Breast epithelium (tissue), 4 donors: ENCODE measurements at regions not wholly inside any gene's neighbourhood (a gene's known extent, or its start where the extent isn't known, plus 50 kb on each side); places are given as distances from the start of the nearest gene placed in this dataset.

ENCODE experiments used
- DNase-seq, 2 donors: peaks; one replicate each; pipeline ENCODE4 v3.0.0-alpha.2; 2019; ENCODE audit warnings: low spot score in 2 of 2
- H3K27ac ChIP-seq, 2 donors: fragments of 200-600 bp; sonication (generic) in 1 of 2; one replicate each; pipeline ENCODE4 v1.5.1; 2016 to 2019; ENCODE audit warnings: mild to moderate bottlenecking in 1 of 2
- H3K27me3 ChIP-seq, 2 donors: fragments of 200-600 bp; sonication (generic) in 1 of 2; one replicate each; pipeline versions ENCODE4 v1.5.1 to v1.6.0; 2017 to 2019; ENCODE audit warnings: control low read depth in 1 of 2, mild to moderate bottlenecking in 1 of 2
- H3K36me3 ChIP-seq: fragments of 200-600 bp; one replicate; pipeline ENCODE4 v1.5.1; 2019
- H3K4me1 ChIP-seq, 2 donors: fragments of 200-600 bp; sonication (generic); one replicate each; pipeline ENCODE4 v1.5.1; 2016 to 2019; ENCODE audit warnings: control low read depth in 1 of 2
- H3K4me3 ChIP-seq, 3 donors: fragments of 200-600 bp; sonication (generic); 1 replicate in 2 of 3; 2 replicates in 1 of 3; pipeline ENCODE4 v1.5.1; 2016 to 2019; ENCODE audit warnings: mild to moderate bottlenecking in 3 of 3, moderate library complexity in 2 of 3
- H3K9me3 ChIP-seq, 2 donors: fragments of 200-600 bp; sonication (generic) in 1 of 2; one replicate each; pipeline ENCODE4 v1.5.1; 2016 to 2019; ENCODE audit warnings: control low read depth in 1 of 2
- CTCF ChIP-seq, 3 donors: fragments of 450-650 bp; IDR thresholded peaks; one replicate each; pipeline ENCODE4 v1.5.1; 2016 to 2017; ENCODE audit warnings: antibody characterized with exemption in 3 of 3, mild to moderate bottlenecking in 3 of 3, moderate library complexity in 3 of 3
- POLR2A ChIP-seq: fragments of 450-650 bp; IDR thresholded peaks from one replicate; pipeline ENCODE4 v1.6.1; 2016; ENCODE audit warnings: antibody characterized with exemption, mild to moderate bottlenecking, moderate library complexity
- POLR2AphosphoS5 ChIP-seq, 3 donors: sonication (generic); formaldehyde crosslinking; IDR thresholded peaks; one replicate each; pipeline ENCODE4 v1.6.1; 2017; ENCODE audit warnings: antibody characterized with exemption in 3 of 3
- intact Hi-C: fragments of 100-400 bp; cut with DNase I; formaldehyde crosslinking; loops from one replicate; pipeline ENCODE4 v1.15.1; 2023; ENCODE audit warnings: low total_unique reads

- H3K27ac ChIP-seq: no peak overlapping the region
- no peak for DNase-seq
- no peaks in the 10 kb centered on the region for H3K36me3 ChIP-seq
- intact Hi-C loops: no loop called here
- no peaks in the 10 kb centered on the region for H3K4me1 ChIP-seq
- no peaks in the 10 kb centered on the region for H3K27me3 ChIP-seq
- no peaks in the 10 kb centered on the region for H3K9me3 ChIP-seq
- TF ChIP-seq CTCF (IDR thresholded peaks at IDR 0.05): no peak
- no peak for TF ChIP-seq POLR2A
- no peak for TF ChIP-seq POLR2AphosphoS5 (IDR thresholded peaks at IDR 0.05)
- no peak overlapping the region for H3K4me3 ChIP-seq
These were observed 116.1 kb downstream of the PTPRS start for GRCh38 chr19:5224480-5224879.

- intact Hi-C loops: no loop called here
- no peak overlapping the region for H3K4me3 ChIP-seq
- H3K27me3 ChIP-seq: no peaks in the 10 kb centered on the region
- H3K9me3 ChIP-seq: no peaks in the 10 kb centered on the region
- no peaks in the 10 kb centered on the region for H3K4me1 ChIP-seq
- DNase-seq: no peak
- TF ChIP-seq POLR2A (no peak), POLR2AphosphoS5 (IDR thresholded peaks at IDR 0.05) (no peak), CTCF (IDR thresholded peaks at IDR 0.05) (no peak)
- H3K27ac ChIP-seq: no peak overlapping the region
- H3K36me3 ChIP-seq: no peaks in the 10 kb centered on the region
These were observed 117.7 kb downstream of the PTPRS start for GRCh38 chr19:5222821-5223321.

GRCh38 chr19:5222178-5222577, 118.4 kb downstream of the PTPRS start:
- no peaks in the 10 kb centered on the region for H3K27me3 ChIP-seq
- H3K27ac ChIP-seq: no peak overlapping the region
- no peaks in the 10 kb centered on the region for H3K9me3 ChIP-seq
- H3K4me1 ChIP-seq: no peaks in the 10 kb centered on the region
- intact Hi-C loops: no loop called here
- TF ChIP-seq POLR2A: no peak
- no peak for TF ChIP-seq CTCF (IDR thresholded peaks at IDR 0.05)
- TF ChIP-seq POLR2AphosphoS5 (IDR thresholded peaks at IDR 0.05): no peak
- H3K36me3 ChIP-seq: no peaks in the 10 kb centered on the region
- DNase-seq: no peak
- no peak overlapping the region for H3K4me3 ChIP-seq

- no peaks in the 10 kb centered on the region for H3K4me1 ChIP-seq
- intact Hi-C loops: no loop called here
- no peak for DNase-seq
- H3K36me3 ChIP-seq: no peaks in the 10 kb centered on the region
- TF ChIP-seq POLR2AphosphoS5 (IDR thresholded peaks at IDR 0.05): no peak
- TF ChIP-seq POLR2A: no peak
- no peak for TF ChIP-seq CTCF (IDR thresholded peaks at IDR 0.05)
- H3K9me3 ChIP-seq: no peaks in the 10 kb centered on the region
- no peak overlapping the region for H3K27ac ChIP-seq
- H3K4me3 ChIP-seq: no peak overlapping the region
- H3K27me3 ChIP-seq: no peaks in the 10 kb centered on the region
These were observed 119.7 kb downstream of the PTPRS start for GRCh38 chr19:5220866-5221265.

- Histone ChIP-seq H3K27ac (no peak overlapping the region), H3K36me3 (no peaks in the 10 kb centered on the region), H3K4me3 (no peak overlapping the region), H3K27me3 (no peaks in the 10 kb centered on the region), H3K4me1 (no peaks in the 10 kb centered on the region), H3K9me3 (no peaks in the 10 kb centered on the region)
- intact Hi-C loops: no loop called here
- TF ChIP-seq CTCF (IDR thresholded peaks at IDR 0.05): no peak
- no peak for DNase-seq
These were observed 120.3 kb downstream of the PTPRS start for GRCh38 chr19:5220361-5220760.
